ENCODE measurements at regions not wholly inside any gene's neighbourhood (a gene's known extent, or its start where the extent isn't known, plus 50 kb on each side); places are given as distances from the start of the nearest gene placed in this dataset.

GRCh38 chr2:10245661-10246060 is 57.0 kb upstream of the HPCAL1 start (continued):
- TF ChIP-seq REST (IDR thresholded peaks at IDR 0.05; ENCODE audit: unreplicated experiment) (no peak), STAT1 (IDR thresholded peaks at IDR 0.05; ENCODE audit: unreplicated experiment) (no peak), ZNF331 (CRISPR knock-in tag; IDR thresholded peaks at IDR 0.05; ENCODE audit: low read depth) (no peak), ZNF114 (CRISPR knock-in tag; IDR thresholded peaks at IDR 0.05) (no peak), EZH2 (IDR thresholded peaks at IDR 0.05; ENCODE audit: low read depth, unreplicated experiment) (no peak), JUNB (IDR thresholded peaks at IDR 0.05; ENCODE audit: unreplicated experiment) (no peak), EZH2phosphoT487 (IDR thresholded peaks at IDR 0.05; ENCODE audit: unreplicated experiment) (no peak), ETS1 (IDR thresholded peaks at IDR 0.05) (no peak), NANOG (IDR thresholded peaks at IDR 0.05; ENCODE audit: borderline replicate concordance) (no peak), POLR2AphosphoS5 (IDR thresholded peaks at IDR 0.05; ENCODE audit: low read depth) (no peak), CREB1 (CRISPR knock-in tag; IDR thresholded peaks at IDR 0.05; ENCODE audit: low read depth) (no peak)

- H3K4me3 Mint-ChIP-seq, result no peak overlapping the region
- no peak for DNase-seq (ENCODE audit: low spot score)
- no peak for TF ChIP-seq JUNB (IDR thresholded peaks at IDR 0.05; ENCODE audit: unreplicated experiment)
- no peak for TF ChIP-seq CREB1 (CRISPR knock-in tag; IDR thresholded peaks at IDR 0.05; ENCODE audit: low read depth)
- no peak for TF ChIP-seq CTCF (conservative IDR thresholded peaks at IDR 0.05; ENCODE audit: low read depth in 2 of 2)
- TF ChIP-seq EZH2phosphoT487 (IDR thresholded peaks at IDR 0.05; ENCODE audit: unreplicated experiment), result no peak
- TF ChIP-seq REST (IDR thresholded peaks at IDR 0.05; ENCODE audit: unreplicated experiment), result no peak
Observed at GRCh38 chr2:10246370-10246769, 56.3 kb upstream of the HPCAL1 start.

More at GRCh38 chr2:10246370-10246769, 56.3 kb upstream of the HPCAL1 start:
- no peak overlapping the region for H3K27ac ChIP-seq (ENCODE audit: low read depth)
- H3K4me3 ChIP-seq, result no peak overlapping the region
- H3K4me2 ChIP-seq, result no peak overlapping the region
- H3K9me2 ChIP-seq (ENCODE audit: insufficient read depth), result no peaks in the 10 kb centered on the region
- no peaks in the 10 kb centered on the region for H4K20me1 ChIP-seq (replicated peaks; ENCODE audit: insufficient read depth)
- no peaks in the 10 kb centered on the region for H3F3A ChIP-seq (replicated peaks; ENCODE audit: low read depth)
- no peak for ATAC-seq
- H3K27me3 Mint-ChIP-seq (ENCODE audit: insufficient read depth, low read depth, poor library complexity), result peaks cover 2% of the 10 kb centered on the region
- H3K9me3 Mint-ChIP-seq, result no peaks in the 10 kb centered on the region
- H3K79me2 ChIP-seq (replicated peaks; ENCODE audit: insufficient read depth), result no peaks in the 10 kb centered on the region
- H3K36me3 Mint-ChIP-seq (ENCODE audit: low read depth), result no peaks in the 10 kb centered on the region
- no peaks in the 10 kb centered on the region; the same call in 2 of the 3 replicates for H3K4me1 Mint-ChIP-seq
- no peaks in the 10 kb centered on the region for H3K27me3 ChIP-seq (ENCODE audit: insufficient read depth)
- no peaks in the 10 kb centered on the region for H3K4me1 ChIP-seq (ENCODE audit: insufficient read depth)
- no peaks in the 10 kb centered on the region for H3K36me3 ChIP-seq (ENCODE audit: insufficient read depth)
- H3K27ac Mint-ChIP-seq, result no peak overlapping the region
- no peak overlapping the region for H2AFZ ChIP-seq
